HEK293 (cell line): ENCODE measurements at regions not wholly inside any gene's neighbourhood (a gene's known extent, or its start where the extent isn't known, plus 50 kb on each side); places are given as distances from the start of the nearest gene placed in this dataset.

Experiments
- HOXA7 ChIP-seq: sonication (generic); formaldehyde crosslinking; IDR thresholded peaks from 2 replicates; pipeline ENCODE4 v1.8.1; 2022; ENCODE audit warnings: missing genetic modification reagents, borderline replicate concordance
- KLF1 ChIP-seq: fragments of 450-650 bp; formaldehyde crosslinking; IDR thresholded peaks from 2 replicates; pipeline ENCODE4 v1.5.1; 2016; ENCODE audit warnings: missing biosample characterization, missing genetic modification characterization
- KLF9 ChIP-seq: fragments of 450-650 bp; formaldehyde crosslinking; IDR thresholded peaks from 2 replicates; pipeline ENCODE4 v1.5.1; 2016; ENCODE audit warnings: missing biosample characterization, missing genetic modification characterization, low read depth
- MEIS1 ChIP-seq: sonication (generic); formaldehyde crosslinking; IDR thresholded peaks from 2 replicates; pipeline ENCODE4 v1.8.1; 2022; ENCODE audit warnings: missing genetic modification reagents, mild to moderate bottlenecking, borderline replicate concordance
- OSR2 ChIP-seq: fragments of 450-650 bp; formaldehyde crosslinking; IDR thresholded peaks from 2 replicates; pipeline ENCODE4 v1.5.1; 2016; ENCODE audit warnings: missing biosample characterization, missing genetic modification characterization
- PRDM1 ChIP-seq: fragments of 450-650 bp; formaldehyde crosslinking; IDR thresholded peaks from 2 replicates; pipeline ENCODE4; 2016; ENCODE audit warnings: missing biosample characterization, missing genetic modification characterization
- SALL2 ChIP-seq: fragments of 450-650 bp; formaldehyde crosslinking; IDR thresholded peaks from 2 replicates; pipeline ENCODE4 v1.5.0; 2017; ENCODE audit warnings: missing biosample characterization, mild to moderate bottlenecking, missing genetic modification characterization, borderline replicate concordance
- SP2 ChIP-seq: fragments of 450-650 bp; formaldehyde crosslinking; IDR thresholded peaks from 2 replicates; pipeline ENCODE4 v1.5.1; 2016; ENCODE audit warnings: missing biosample characterization, missing genetic modification characterization
- SP3 ChIP-seq: fragments of 450-650 bp; formaldehyde crosslinking; IDR thresholded peaks from 2 replicates; pipeline ENCODE4 v1.5.1; 2016; ENCODE audit warnings: missing biosample characterization, missing genetic modification characterization
- WT1 ChIP-seq: fragments of 450-650 bp; formaldehyde crosslinking; IDR thresholded peaks from 2 replicates; pipeline ENCODE4 v1.5.1; 2016; ENCODE audit warnings: missing biosample characterization, missing genetic modification characterization
- ZBTB17 ChIP-seq: fragments of 450-650 bp; formaldehyde crosslinking; IDR thresholded peaks from 2 replicates; pipeline ENCODE4 v1.5.1; 2016; ENCODE audit warnings: missing biosample characterization, missing genetic modification characterization
- ZBTB21 ChIP-seq: fragments of 450-650 bp; formaldehyde crosslinking; IDR thresholded peaks from 2 replicates; pipeline ENCODE4 v1.5.1; 2017; ENCODE audit warnings: missing biosample characterization, missing genetic modification characterization
- ZFP37 ChIP-seq: fragments of 450-650 bp; formaldehyde crosslinking; IDR thresholded peaks from 2 replicates; pipeline ENCODE4 v1.5.1; 2016; ENCODE audit warnings: missing biosample characterization, missing genetic modification characterization
- ZFP41 ChIP-seq: fragments of 450-650 bp; formaldehyde crosslinking; IDR thresholded peaks from 2 replicates; pipeline ENCODE4 v1.5.1; 2016; ENCODE audit warnings: missing biosample characterization, missing genetic modification characterization, borderline replicate concordance
- ZIC2 ChIP-seq: fragments of 450-650 bp; formaldehyde crosslinking; IDR thresholded peaks from 2 replicates; pipeline ENCODE4 v1.5.1; 2016; ENCODE audit warnings: missing biosample characterization, missing genetic modification characterization
- ZNF10 ChIP-seq: fragments of 450-650 bp; formaldehyde crosslinking; IDR thresholded peaks from 2 replicates; pipeline ENCODE4 v1.5.1; 2017; ENCODE audit warnings: missing biosample characterization, missing genetic modification characterization
- ZNF121 ChIP-seq: fragments of 450-650 bp; formaldehyde crosslinking; IDR thresholded peaks from 2 replicates; pipeline ENCODE4 v1.5.1; 2016; ENCODE audit warnings: missing biosample characterization, missing genetic modification characterization
- ZNF133 ChIP-seq: fragments of 450-650 bp; formaldehyde crosslinking; IDR thresholded peaks from 2 replicates; pipeline ENCODE4 v1.5.1; 2016; ENCODE audit warnings: missing biosample characterization, missing genetic modification characterization
- ZNF140 ChIP-seq: fragments of 450-650 bp; formaldehyde crosslinking; IDR thresholded peaks from 2 replicates; pipeline ENCODE4 v1.5.1; 2016; ENCODE audit warnings: missing biosample characterization, missing genetic modification characterization
- ZNF157 ChIP-seq: fragments of 450-650 bp; formaldehyde crosslinking; IDR thresholded peaks from 2 replicates; pipeline ENCODE4 v1.5.1; 2016; ENCODE audit warnings: missing biosample characterization, missing genetic modification characterization
- ZNF335 ChIP-seq: fragments of 450-650 bp; formaldehyde crosslinking; conservative IDR thresholded peaks from 2 replicates; pipeline ENCODE4 v1.5.1; 2016; ENCODE audit warnings: missing biosample characterization, missing genetic modification characterization
- ZNF341 ChIP-seq: fragments of 450-650 bp; formaldehyde crosslinking; IDR thresholded peaks from 2 replicates; pipeline ENCODE4; 2016; ENCODE audit warnings: low read depth, missing biosample characterization, missing genetic modification characterization
- ZNF394 ChIP-seq: fragments of 450-650 bp; formaldehyde crosslinking; IDR thresholded peaks from 2 replicates; pipeline ENCODE4 v1.5.1; 2016; ENCODE audit warnings: missing biosample characterization, missing genetic modification characterization, mild to moderate bottlenecking, moderate library complexity, borderline replicate concordance
- ZNF423 ChIP-seq: fragments of 450-650 bp; formaldehyde crosslinking; IDR thresholded peaks from 2 replicates; pipeline ENCODE4 v1.5.1; 2016; ENCODE audit warnings: missing biosample characterization, missing genetic modification characterization
- ZNF521 ChIP-seq: fragments of 450-650 bp; formaldehyde crosslinking; IDR thresholded peaks from 2 replicates; pipeline ENCODE4 v1.5.1; 2017; ENCODE audit warnings: missing biosample characterization, mild to moderate bottlenecking, missing genetic modification characterization
- ZNF544 ChIP-seq: fragments of 450-650 bp; formaldehyde crosslinking; IDR thresholded peaks from 2 replicates; pipeline ENCODE4 v1.5.0; 2017; ENCODE audit warnings: missing biosample characterization, missing genetic modification characterization
- ZNF548 ChIP-seq: fragments of 450-650 bp; formaldehyde crosslinking; IDR thresholded peaks from 2 replicates; pipeline ENCODE4 v1.5.1; 2016; ENCODE audit warnings: missing biosample characterization, missing genetic modification characterization
- ZNF621 ChIP-seq: fragments of 450-650 bp; formaldehyde crosslinking; IDR thresholded peaks from 2 replicates; pipeline ENCODE4 v1.5.1; 2017; ENCODE audit warnings: missing biosample characterization, missing genetic modification characterization
- ZNF701 ChIP-seq: fragments of 450-650 bp; formaldehyde crosslinking; IDR thresholded peaks from 2 replicates; pipeline ENCODE4 v1.5.1; 2016; ENCODE audit warnings: missing biosample characterization, missing genetic modification characterization
- ZNF792 ChIP-seq: fragments of 450-650 bp; formaldehyde crosslinking; IDR thresholded peaks from 2 replicates; pipeline ENCODE4 v1.5.1; 2016; ENCODE audit warnings: missing biosample characterization, missing genetic modification characterization
- ZSCAN16 ChIP-seq: fragments of 450-650 bp; formaldehyde crosslinking; IDR thresholded peaks from 2 replicates; pipeline ENCODE4 v1.5.1; 2016; ENCODE audit warnings: missing biosample characterization, missing genetic modification characterization
- ZSCAN23 ChIP-seq: fragments of 450-650 bp; formaldehyde crosslinking; IDR thresholded peaks from 2 replicates; pipeline ENCODE4 v1.5.1; 2016; ENCODE audit warnings: missing biosample characterization, missing genetic modification characterization
- TF ChIP-seq, protein P1 (sequence below): fragments of 450-650 bp; formaldehyde crosslinking; IDR thresholded peaks from 2 replicates; pipeline ENCODE4 v1.5.1; 2016; ENCODE audit warnings: missing biosample characterization, missing genetic modification characterization, low read depth
- TF ChIP-seq, protein P2 (sequence below): fragments of 450-650 bp; formaldehyde crosslinking; IDR thresholded peaks from 2 replicates; pipeline ENCODE4 v1.5.1; 2017; ENCODE audit warnings: missing biosample characterization, missing genetic modification characterization
- TF ChIP-seq, protein P3 (sequence below): fragments of 450-650 bp; formaldehyde crosslinking; IDR thresholded peaks from 2 replicates; pipeline ENCODE4 v1.5.1; 2017; ENCODE audit warnings: missing biosample characterization, missing genetic modification characterization

DNA sequence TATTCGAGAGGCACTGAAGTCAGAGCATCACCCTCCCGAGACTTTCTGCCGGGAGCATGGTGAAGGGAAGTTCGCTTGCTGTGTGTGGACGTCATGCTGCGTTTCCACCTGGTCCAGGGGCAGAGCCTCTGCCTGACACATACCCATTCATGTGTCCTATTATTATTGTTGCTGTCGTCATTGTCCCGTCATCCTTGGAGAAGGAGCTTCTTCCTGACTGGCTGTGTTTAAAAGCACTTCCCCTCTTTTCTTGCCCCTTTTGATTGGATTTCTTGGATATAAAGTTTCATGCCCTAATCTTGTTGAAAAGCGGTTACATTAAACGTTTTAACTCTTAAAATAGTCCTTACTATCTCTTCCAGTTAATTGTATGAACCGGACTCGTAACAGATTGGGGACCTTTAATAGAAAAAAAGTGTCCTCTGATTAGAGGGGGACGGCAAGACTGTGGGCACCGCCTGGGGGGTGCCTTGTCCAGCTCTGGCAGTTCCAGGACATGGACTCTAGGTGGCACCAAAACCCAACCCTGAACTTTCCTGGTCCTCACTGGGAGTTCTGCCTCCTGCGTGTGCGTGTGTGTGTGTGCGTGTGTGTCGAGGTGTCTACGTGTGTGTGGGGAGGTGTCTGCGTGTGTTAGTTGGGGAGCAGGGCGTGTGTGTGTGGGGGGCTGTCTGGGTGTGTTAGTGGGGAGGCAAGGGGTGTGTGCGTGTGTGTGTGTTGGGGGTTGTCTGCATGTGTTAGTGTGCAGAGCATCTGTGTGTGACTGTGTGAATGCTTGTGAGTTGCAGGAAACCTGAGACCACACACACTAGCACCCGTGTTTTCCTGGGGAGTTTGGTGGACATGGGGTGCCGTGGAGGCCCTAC is 133.3 kb upstream of the CIBAR2 start (continued):
- TF ChIP-seq KLF1 (tag by site-specific recombination): peak; percentile 63
- TF ChIP-seq ZNF157 (tag by site-specific recombination): 0 out of 2 replicates have a peak, but pooled peaks have one; percentile 31
- TF ChIP-seq ZNF548: no peak
- peak; percentile 41; the same call in 1 of the 2 replicates for TF ChIP-seq ZNF133 (tag by site-specific recombination)
- TF ChIP-seq ZNF621 (tag by site-specific recombination): no peak
- TF ChIP-seq ZNF341 (tag by site-specific recombination): peak; percentile 90
- TF ChIP-seq ZBTB17 (tag by site-specific recombination): 0 out of 2 replicates have a peak, but pooled peaks have one; percentile 8
- TF ChIP-seq HOXA7 (CRISPR knock-in tag): no peak
- TF ChIP-seq ZNF335: peak; percentile 82
- TF ChIP-seq ZNF10 (tag by site-specific recombination): peak; percentile 73; the same call in 1 of the 2 replicates
- no peak for TF ChIP-seq WT1
- peak; percentile 73 for TF ChIP-seq ZIC2 (tag by site-specific recombination)
- TF ChIP-seq, protein P1, sequence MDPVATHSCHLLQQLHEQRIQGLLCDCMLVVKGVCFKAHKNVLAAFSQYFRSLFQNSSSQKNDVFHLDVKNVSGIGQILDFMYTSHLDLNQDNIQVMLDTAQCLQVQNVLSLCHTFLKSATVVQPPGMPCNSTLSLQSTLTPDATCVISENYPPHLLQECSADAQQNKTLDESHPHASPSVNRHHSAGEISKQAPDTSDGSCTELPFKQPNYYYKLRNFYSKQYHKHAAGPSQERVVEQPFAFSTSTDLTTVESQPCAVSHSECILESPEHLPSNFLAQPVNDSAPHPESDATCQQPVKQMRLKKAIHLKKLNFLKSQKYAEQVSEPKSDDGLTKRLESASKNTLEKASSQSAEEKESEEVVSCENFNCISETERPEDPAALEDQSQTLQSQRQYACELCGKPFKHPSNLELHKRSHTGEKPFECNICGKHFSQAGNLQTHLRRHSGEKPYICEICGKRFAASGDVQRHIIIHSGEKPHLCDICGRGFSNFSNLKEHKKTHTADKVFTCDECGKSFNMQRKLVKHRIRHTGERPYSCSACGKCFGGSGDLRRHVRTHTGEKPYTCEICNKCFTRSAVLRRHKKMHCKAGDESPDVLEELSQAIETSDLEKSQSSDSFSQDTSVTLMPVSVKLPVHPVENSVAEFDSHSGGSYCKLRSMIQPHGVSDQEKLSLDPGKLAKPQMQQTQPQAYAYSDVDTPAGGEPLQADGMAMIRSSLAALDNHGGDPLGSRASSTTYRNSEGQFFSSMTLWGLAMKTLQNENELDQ (tag by site-specific recombination): no peak
- 0 out of 2 replicates have a peak, but pooled peaks have one; percentile 19 for TF ChIP-seq ZNF792
- TF ChIP-seq SP2 (tag by site-specific recombination): peak; percentile 47
- TF ChIP-seq PRDM1 (tag by site-specific recombination): peak; percentile 35; the same call in 1 of the 2 replicates
- TF ChIP-seq ZNF394: peak; percentile 11; the same call in 1 of the 2 replicates
- TF ChIP-seq, protein P2, sequence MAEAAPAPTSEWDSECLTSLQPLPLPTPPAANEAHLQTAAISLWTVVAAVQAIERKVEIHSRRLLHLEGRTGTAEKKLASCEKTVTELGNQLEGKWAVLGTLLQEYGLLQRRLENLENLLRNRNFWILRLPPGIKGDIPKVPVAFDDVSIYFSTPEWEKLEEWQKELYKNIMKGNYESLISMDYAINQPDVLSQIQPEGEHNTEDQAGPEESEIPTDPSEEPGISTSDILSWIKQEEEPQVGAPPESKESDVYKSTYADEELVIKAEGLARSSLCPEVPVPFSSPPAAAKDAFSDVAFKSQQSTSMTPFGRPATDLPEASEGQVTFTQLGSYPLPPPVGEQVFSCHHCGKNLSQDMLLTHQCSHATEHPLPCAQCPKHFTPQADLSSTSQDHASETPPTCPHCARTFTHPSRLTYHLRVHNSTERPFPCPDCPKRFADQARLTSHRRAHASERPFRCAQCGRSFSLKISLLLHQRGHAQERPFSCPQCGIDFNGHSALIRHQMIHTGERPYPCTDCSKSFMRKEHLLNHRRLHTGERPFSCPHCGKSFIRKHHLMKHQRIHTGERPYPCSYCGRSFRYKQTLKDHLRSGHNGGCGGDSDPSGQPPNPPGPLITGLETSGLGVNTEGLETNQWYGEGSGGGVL: peak; percentile 75
- TF ChIP-seq OSR2 (tag by site-specific recombination): peak; percentile 0; the same call in 1 of the 2 replicates
- TF ChIP-seq, protein P3, sequence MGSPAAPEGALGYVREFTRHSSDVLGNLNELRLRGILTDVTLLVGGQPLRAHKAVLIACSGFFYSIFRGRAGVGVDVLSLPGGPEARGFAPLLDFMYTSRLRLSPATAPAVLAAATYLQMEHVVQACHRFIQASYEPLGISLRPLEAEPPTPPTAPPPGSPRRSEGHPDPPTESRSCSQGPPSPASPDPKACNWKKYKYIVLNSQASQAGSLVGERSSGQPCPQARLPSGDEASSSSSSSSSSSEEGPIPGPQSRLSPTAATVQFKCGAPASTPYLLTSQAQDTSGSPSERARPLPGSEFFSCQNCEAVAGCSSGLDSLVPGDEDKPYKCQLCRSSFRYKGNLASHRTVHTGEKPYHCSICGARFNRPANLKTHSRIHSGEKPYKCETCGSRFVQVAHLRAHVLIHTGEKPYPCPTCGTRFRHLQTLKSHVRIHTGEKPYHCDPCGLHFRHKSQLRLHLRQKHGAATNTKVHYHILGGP (tag by site-specific recombination): peak; percentile 43; the same call in 1 of the 2 replicates
- TF ChIP-seq ZNF423: no peak
- 0 out of 2 replicates have a peak, but pooled peaks have one; percentile 46 for TF ChIP-seq ZSCAN16 (tag by site-specific recombination)
- peak; percentile 70; the same call in 1 of the 2 replicates for TF ChIP-seq ZNF544 (tag by site-specific recombination)
- no peak for TF ChIP-seq ZSCAN23 (tag by site-specific recombination)
- peak; percentile 85 for TF ChIP-seq ZBTB21
- no peak for TF ChIP-seq SALL2
- TF ChIP-seq ZNF521 (tag by site-specific recombination): 0 out of 2 replicates have a peak, but pooled peaks have one; percentile 72
- TF ChIP-seq KLF9 (tag by site-specific recombination): peak; percentile 65
- no peak for TF ChIP-seq ZFP37 (tag by site-specific recombination)
- TF ChIP-seq ZNF121 (tag by site-specific recombination): 0 out of 2 replicates have a peak, but pooled peaks have one; percentile 9
- TF ChIP-seq SP3: no peak
- TF ChIP-seq ZFP41: no peak
- TF ChIP-seq ZNF140 (tag by site-specific recombination): no peak
- no peak for TF ChIP-seq ZNF701 (tag by site-specific recombination)
- TF ChIP-seq MEIS1 (CRISPR knock-in tag): no peak
